Middle frontal gyrus (tissue), 1 donor: ENCODE measurements at regions not wholly inside any gene's neighbourhood (a gene's known extent, or its start where the extent isn't known, plus 50 kb on each side); places are given as distances from the start of the nearest gene placed in this dataset.
"Not testable (repeated sequence)": the region's sequence is repeated elsewhere in the genome, so short reads cannot be mapped to it uniquely, and the experiment has no call there.

ENCODE experiments used
- DNase-seq: peaks from one replicate; pipeline ENCODE4 v3.0.0-alpha.2; 2015; ENCODE audit warnings: low spot score; ENCODE audit errors: extremely low spot score

- no peak for DNase-seq
Observed at GRCh38 chr5:12592228-12592627, 688.0 kb upstream of the CTNND2 start.

DNA sequence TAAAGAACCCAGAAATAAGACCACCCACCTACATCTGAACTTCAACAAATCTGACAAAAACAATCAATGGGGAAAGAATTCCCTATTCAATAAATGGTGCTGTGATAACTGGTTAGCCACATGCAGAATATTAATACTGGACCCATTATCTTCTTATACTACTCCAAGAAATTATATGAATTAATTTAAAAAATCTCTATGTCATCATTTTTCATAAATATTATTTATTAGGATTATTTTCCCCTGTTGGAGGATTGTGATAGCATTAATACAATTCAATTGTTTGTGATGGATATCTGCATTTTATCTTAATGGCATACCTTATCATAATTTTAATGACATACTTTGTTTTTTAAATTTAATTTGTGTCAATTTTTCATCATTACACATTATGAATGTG, 682.2 kb upstream of the CTNND2 start:
- DNase-seq, result no peak

DNA sequence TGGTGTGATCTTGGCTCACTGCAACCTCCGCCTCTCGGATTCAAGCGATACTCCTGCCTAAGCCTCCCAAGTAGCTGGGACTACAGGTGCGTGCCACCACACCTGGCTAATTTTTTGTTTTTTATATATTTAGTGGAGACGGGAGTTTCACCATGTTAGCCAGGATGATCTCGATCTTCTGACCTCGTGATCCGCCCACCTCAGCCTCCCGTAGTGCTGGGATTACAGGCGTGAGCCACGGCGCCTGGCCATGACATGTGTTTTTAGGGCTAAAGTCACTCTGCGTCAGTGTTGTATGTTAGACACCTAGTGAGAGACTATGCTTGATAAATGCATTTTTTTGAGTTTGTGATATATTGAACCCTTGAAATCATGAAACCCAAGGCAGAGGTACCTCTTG, 674.6 kb upstream of the CTNND2 start:
- not testable (repeated sequence) for DNase-seq

- DNase-seq, result not testable (repeated sequence)
Observed at GRCh38 chr5:12576953-12577352, 672.7 kb upstream of the CTNND2 start.

DNA sequence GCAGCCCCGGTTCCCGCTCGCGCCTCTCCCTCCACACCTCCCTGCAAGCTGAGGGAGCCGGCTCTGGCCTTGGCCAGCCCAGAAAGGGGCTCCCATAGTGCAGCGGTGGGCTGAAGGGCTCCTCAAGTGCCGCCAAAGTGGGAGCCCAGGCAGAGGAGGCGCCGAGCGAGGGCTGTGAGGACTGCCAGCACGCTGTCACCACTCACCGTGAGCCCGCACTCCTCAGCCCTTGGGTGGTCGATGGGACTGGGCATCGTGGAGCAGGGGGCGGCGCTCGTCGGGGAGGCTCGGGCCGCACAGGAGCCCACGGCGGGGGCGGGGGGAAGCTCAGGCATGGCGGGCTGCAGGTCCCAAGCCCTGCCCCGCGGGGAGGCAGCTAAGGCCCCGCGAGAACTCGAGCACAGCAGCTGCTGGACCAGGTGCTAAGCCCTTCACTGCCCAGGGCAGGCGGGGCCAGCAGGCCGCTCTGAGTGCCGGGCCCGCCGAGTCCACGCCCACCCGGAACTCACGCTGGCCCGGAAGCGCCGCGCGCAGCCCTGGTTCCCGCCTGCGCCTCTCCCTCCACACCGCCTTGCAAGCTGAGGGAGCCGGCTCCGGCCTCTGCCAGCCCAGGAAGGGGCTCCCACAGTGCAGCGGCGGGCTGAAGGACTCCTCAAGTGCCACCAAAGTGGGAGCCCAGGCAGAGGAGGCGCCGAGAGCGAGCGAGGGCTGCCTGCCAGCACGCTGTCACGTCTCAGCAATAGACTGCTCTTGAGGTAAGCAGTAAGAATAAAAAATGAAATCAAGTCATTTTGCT, 670.2 kb upstream of the CTNND2 start:
- DNase-seq, result not testable (repeated sequence)

DNA sequence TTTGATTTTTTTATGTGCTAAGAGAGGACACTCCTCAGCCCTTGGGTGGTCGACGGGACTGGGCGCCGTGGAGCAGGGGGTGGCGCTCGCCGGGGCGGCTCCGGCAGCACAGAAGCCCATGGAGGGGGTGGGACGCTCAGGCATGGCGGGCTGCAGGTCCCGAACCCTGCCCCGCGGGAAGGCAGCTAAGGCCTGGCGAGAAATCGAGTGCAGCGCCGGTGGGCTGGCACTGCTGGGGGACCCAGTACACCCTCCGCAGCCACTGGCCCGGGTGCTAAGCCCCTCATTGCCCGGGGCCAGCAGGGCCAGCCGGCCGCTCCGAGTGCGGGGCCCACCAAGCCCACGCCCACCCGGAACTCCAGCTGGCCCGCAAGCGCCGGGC, 669.7 kb upstream of the CTNND2 start:
- not testable (repeated sequence) for DNase-seq

- no peak for DNase-seq
Observed at GRCh38 chr5:12570688-12571087, 666.4 kb upstream of the CTNND2 start.

GRCh38 chr5:12566441-12566840, 662.2 kb upstream of the CTNND2 start:
- no peak for DNase-seq

DNA sequence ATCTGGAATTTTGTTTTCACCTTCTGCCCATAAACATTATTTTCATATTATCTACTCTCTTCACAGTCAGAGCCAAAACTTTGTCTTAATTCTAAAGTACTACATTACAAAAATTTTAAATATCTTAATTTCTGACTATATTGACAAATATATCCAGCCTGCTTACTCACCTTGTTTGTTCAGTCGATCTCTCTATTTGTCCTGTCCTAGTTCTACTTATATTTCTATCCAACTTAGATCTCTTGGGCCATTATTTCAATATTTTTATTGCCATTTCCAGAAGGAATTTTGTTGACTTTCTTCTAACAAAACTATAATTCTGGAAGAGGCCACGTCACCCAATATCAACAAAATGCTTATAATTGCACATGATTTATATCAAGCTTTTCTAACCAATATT, 652.8 kb upstream of the CTNND2 start:
- DNase-seq, result no peak

- no peak for DNase-seq
Observed at GRCh38 chr5:12526113-12526512, 621.9 kb upstream of the CTNND2 start.

DNA sequence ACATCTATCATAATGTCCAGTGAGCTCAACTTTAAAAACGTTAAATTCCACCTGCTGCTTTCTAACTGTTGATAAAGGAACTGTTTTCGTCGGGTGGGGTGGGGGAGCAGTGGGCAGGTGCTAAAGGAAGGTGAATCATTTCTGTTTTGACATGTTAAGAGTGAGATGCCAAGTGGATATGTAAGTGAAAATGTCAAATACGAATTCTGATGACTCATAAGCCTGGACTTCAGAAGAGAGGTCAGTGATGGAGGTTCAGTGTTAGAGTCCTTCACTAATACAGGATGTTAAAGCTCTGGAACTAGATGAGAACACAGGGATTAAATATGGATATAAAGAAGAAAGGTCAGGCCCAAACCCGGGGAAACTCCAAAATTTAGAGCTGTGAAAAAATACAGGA, 617.9 kb upstream of the CTNND2 start:
- DNase-seq, result no peak

DNA sequence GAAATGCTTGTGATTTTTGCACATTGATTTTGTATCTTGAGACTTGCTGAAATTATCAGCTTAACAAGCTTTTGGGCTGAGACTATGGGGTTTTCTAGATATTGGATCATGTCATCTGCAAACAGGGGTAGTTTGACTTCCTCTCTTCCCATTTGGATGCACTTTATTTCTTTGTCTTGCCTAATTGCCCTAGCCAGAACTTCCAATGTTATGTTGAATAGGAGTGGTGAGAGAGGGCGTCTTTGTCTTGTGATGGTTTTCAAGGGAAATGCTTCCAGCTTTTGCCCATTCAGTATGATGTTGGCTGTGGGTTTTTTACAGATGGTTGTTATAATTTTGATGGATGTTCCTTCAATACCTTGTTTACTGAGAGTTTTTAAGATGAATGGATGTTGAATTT, 600.7 kb upstream of the CTNND2 start:
- DNase-seq, result not testable (repeated sequence)

- no peak for DNase-seq
Observed at GRCh38 chr5:12488161-12488560, 583.9 kb upstream of the CTNND2 start.

- DNase-seq, result no peak
Observed at GRCh38 chr5:12480487-12480886, 576.2 kb upstream of the CTNND2 start.

DNA sequence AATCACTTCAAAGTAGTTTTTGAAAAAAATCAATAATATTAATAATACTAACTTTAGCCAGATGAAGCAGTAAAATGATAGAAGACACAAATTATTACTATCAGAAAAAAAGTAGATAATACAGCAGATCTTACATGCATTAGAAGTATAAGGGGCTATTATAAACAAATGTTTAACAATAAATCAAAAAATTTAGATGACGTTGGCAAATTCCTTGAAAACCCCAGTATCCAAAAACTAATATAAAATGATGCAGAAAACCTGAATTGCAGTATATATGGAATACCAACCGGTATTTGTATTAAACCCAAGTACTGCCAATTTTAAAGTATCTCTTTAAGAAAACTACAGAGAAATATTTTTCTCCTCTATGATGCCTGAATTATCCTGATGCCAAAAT, 573.3 kb upstream of the CTNND2 start:
- no peak for DNase-seq

DNA sequence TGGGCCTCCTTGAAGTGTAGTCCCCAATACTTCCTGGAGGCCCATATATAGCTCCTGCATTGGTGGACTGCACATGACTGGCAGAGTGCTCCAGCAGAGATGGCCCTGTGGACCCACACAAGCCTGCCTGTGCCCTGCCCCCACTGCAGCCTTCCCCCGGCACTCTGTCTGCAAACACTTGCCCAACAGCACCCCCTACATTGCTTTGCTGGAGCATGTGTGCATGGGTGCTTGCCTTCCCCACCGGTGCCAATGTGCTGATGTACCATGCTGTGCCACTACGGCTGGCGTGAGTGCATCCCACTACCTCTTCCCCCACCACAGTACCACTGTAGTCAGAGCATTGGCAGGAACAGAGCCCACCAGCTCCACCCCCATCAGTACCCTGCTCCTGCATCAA, 563.6 kb upstream of the CTNND2 start:
- DNase-seq, result no peak

- DNase-seq, result no peak
Observed at GRCh38 chr5:12460493-12461261, 556.4 kb upstream of the CTNND2 start.

- DNase-seq, result peak; percentile 5
Observed at GRCh38 chr5:12459326-12459725, 555.1 kb upstream of the CTNND2 start.

DNA sequence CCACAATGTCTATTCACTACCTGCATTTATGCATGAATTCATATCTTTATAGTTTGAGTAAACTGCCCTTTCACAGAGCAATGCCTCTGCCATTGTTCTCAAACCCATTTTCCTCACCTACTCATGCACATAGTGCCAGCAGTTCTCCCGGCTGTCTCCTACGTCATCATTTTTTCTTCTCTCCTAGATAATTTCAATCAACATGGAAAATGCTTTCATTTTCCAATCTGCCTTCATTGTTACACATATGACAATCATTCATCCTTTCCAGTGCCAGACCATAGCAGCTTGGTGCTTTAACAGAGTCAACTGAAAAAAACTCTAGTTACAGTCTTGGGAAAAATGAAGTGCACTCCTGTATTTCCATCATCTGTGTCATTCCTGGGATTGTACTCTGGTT, 514.8 kb upstream of the CTNND2 start:
- no peak for DNase-seq

GRCh38 chr5:12413585-12413984, 509.3 kb upstream of the CTNND2 start:
- no peak for DNase-seq

DNA sequence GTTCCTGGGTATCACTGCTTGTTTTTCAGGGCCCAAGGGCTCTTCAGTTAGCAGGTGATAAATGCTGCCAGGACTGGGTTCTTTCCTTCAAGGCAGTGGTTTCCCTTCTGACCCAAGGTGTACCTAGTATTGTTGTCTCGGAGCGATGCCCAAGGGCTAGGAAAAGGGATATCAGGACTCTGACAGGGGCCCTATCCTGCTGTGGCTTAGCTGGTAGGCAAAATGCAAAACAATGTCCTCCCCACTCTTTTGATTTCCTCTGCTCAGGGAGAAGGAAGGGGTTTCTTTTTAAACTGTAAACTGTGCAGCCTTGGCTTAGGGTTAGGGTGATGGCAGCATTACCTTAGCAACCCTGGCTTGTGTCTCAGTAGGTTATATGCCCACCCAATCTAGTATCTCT, 508.8 kb upstream of the CTNND2 start:
- no peak for DNase-seq

- DNase-seq, result no peak
Observed at GRCh38 chr5:12399868-12400267, 495.6 kb upstream of the CTNND2 start.

DNA sequence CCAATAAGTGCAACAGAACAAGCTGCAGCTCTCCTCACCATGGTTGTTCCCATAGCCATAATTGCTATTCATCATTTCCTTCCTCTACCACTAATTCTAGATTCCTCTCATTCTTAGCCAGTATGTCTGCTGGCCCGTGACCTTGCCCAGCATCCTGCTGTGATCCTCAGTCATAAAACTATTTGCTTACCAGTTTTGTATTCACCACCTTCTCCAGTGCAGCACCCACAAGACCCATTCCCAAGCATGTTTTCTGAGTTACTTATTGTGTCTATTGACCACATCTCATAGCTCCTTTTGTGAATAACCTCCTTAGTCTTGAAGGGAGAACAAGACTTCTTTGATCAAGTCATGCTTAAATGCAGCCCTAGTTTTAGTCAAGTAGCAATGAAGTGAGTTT, 488.0 kb upstream of the CTNND2 start:
- DNase-seq, result no peak
